MCF 10A (cell line): ENCODE measurements at regions not wholly inside any gene's neighbourhood (a gene's known extent, or its start where the extent isn't known, plus 50 kb on each side); places are given as distances from the start of the nearest gene placed in this dataset.

Experiments
- BruUV-seq: library from RNA; stranded (reverse); fragments of 400-500 nt; replicated peaks from 2 replicates; lab custom pipeline; 2021; lab: Mats Ljungman, UMichigan
- CTCF ChIA-PET: fragments of 300-600 bp; sonication (Branson Sonifier 250); formaldehyde crosslinking; extraction: SDS; loops from one replicate; lab custom pipeline; 2021; ENCODE audit warnings: antibody characterized with exemption, inconsistent platforms; lab: Yijun Ruan, JAX
- POLR2A ChIA-PET: fragments of 300-600, 350-650 bp; sonication (Branson Sonifier 250); formaldehyde crosslinking; extraction: SDS; loops from one replicate; lab custom pipeline; 2020; ENCODE audit warnings: antibody characterized with exemption, inconsistent platforms; lab: Yijun Ruan, JAX
- DNase-seq: peaks from one replicate; pipeline ENCODE4 v3.0.0-alpha.2; 2018; ENCODE audit not compliant: unreplicated experiment
- H3K27ac Mint-ChIP-seq: one replicate; pipeline ENCODE4 v1.8.0; 2022; ENCODE audit warnings: mild to moderate bottlenecking, low read depth, mixed read lengths; ENCODE audit not compliant: unreplicated experiment
- H3K27me3 Mint-ChIP-seq: one replicate; pipeline ENCODE4 v1.8.0; 2022; ENCODE audit warnings: mixed read lengths; ENCODE audit not compliant: insufficient read depth, unreplicated experiment
- H3K36me3 Mint-ChIP-seq: one replicate; pipeline ENCODE4 v1.8.0; 2022; ENCODE audit warnings: mild to moderate bottlenecking, moderate library complexity, mixed read lengths; ENCODE audit not compliant: insufficient read depth, unreplicated experiment
- H3K4me1 Mint-ChIP-seq: one replicate; pipeline ENCODE4 v1.8.0; 2022; ENCODE audit warnings: mixed read lengths; ENCODE audit not compliant: insufficient read depth, unreplicated experiment
- H3K4me3 Mint-ChIP-seq: one replicate; pipeline ENCODE4 v1.8.0; 2022; ENCODE audit warnings: mild to moderate bottlenecking, moderate library complexity, mixed read lengths; ENCODE audit not compliant: unreplicated experiment
- H3K9me3 Mint-ChIP-seq: one replicate; pipeline ENCODE4 v1.8.0; 2022; ENCODE audit warnings: mixed read lengths; ENCODE audit not compliant: unreplicated experiment
- CTCF ChIP-seq: fragments of 200-600 bp; IDR thresholded peaks from one replicate; pipeline ENCODE4 v1.8.0; 2022; ENCODE audit warnings: antibody characterized with exemption, mild to moderate bottlenecking; ENCODE audit not compliant: unreplicated experiment
- intact Hi-C: fragments of 100-400 bp; cut with micrococcal nuclease; formaldehyde crosslinking; loops from 2 replicates; pipeline ENCODE4 v1.14.1; 2022

GRCh38 chr3:74693696-74694393 is 79.4 kb upstream of the CNTN3 start:
- H3K27me3 Mint-ChIP-seq: no peaks in the 10 kb centered on the region
- H3K4me1 Mint-ChIP-seq: no peaks in the 10 kb centered on the region
- H3K4me3 Mint-ChIP-seq: no peak overlapping the region
- no peak overlapping the region for H3K27ac Mint-ChIP-seq
- no peak for DNase-seq
- CTCF ChIA-PET: interaction anchor here (0.6 kb wide), 1 partner anchor 1181 kb away, joined by 3 read pairs; no protein-coding TSS in a partner anchor
- BruUV-seq: no TSS peak
- TF ChIP-seq CTCF: no peak
- POLR2A ChIA-PET: no interaction called here
- H3K9me3 Mint-ChIP-seq: no peaks in the 10 kb centered on the region
- H3K36me3 Mint-ChIP-seq: no peaks in the 10 kb centered on the region
- intact Hi-C loops: no loop called here

GRCh38 chr3:74693251-74693650 is 78.8 kb upstream of the CNTN3 start:
- BruUV-seq: no TSS peak
- no peak overlapping the region for H3K27ac Mint-ChIP-seq

GRCh38 chr3:74691946-74692345 is 77.5 kb upstream of the CNTN3 start:
- no peaks in the 10 kb centered on the region for H3K36me3 Mint-ChIP-seq
- CTCF ChIA-PET: interaction anchor here (0.8 kb wide), 1 partner anchor 29 kb away, joined by 3 read pairs; no protein-coding TSS in a partner anchor

More at GRCh38 chr3:74693251-74693650, 78.8 kb upstream of the CNTN3 start:
- ChIA-PET CTCF (no interaction called here), POLR2A (no interaction called here)
- no peak for TF ChIP-seq CTCF
- no peaks in the 10 kb centered on the region for H3K4me1 Mint-ChIP-seq
- intact Hi-C loops: no loop called here
- H3K36me3 Mint-ChIP-seq: no peaks in the 10 kb centered on the region
- DNase-seq: peak; percentile 3
- no peaks in the 10 kb centered on the region for H3K27me3 Mint-ChIP-seq
- H3K4me3 Mint-ChIP-seq: no peak overlapping the region
- no peaks in the 10 kb centered on the region for H3K9me3 Mint-ChIP-seq

GRCh38 chr3:74673326-74673725 is 58.9 kb upstream of the CNTN3 start:
- no peaks in the 10 kb centered on the region for H3K4me1 Mint-ChIP-seq
- no TSS peak for BruUV-seq
- no peak overlapping the region for H3K4me3 Mint-ChIP-seq
- no peak for DNase-seq
- H3K27me3 Mint-ChIP-seq: no peaks in the 10 kb centered on the region
- CTCF ChIA-PET: no interaction called here
- H3K9me3 Mint-ChIP-seq: peaks cover 14% of the 10 kb centered on the region
- intact Hi-C loops: no loop called here
- H3K27ac Mint-ChIP-seq: no peak overlapping the region
- POLR2A ChIA-PET: no interaction called here
- no peaks in the 10 kb centered on the region for H3K36me3 Mint-ChIP-seq
- no peak for TF ChIP-seq CTCF

More at GRCh38 chr3:74691946-74692345, 77.5 kb upstream of the CNTN3 start:
- Mint-ChIP-seq H3K27ac (no peak overlapping the region), H3K9me3 (peaks cover 6% of the 10 kb centered on the region), H3K27me3 (no peaks in the 10 kb centered on the region), H3K4me3 (no peak overlapping the region), H3K4me1 (no peaks in the 10 kb centered on the region)
- no TSS peak for BruUV-seq
- DNase-seq: no peak
- no peak for TF ChIP-seq CTCF
- POLR2A ChIA-PET: no interaction called here
- intact Hi-C loops: no loop called here
